Lung (tissue), 11 donors: ENCODE measurements at regions not wholly inside any gene's neighbourhood (a gene's known extent, or its start where the extent isn't known, plus 50 kb on each side); places are given as distances from the start of the nearest gene placed in this dataset.

Source experiments
- ATAC-seq: fragments of 200-7000 bp; cut with Tn5 transposase; one replicate; pipeline ENCODE4 v1.9.1; 2020; ENCODE audit warnings: moderate number of reproducible peaks; ENCODE audit not compliant: insufficient read depth, low FRiP score
- DNase-seq, 3 donors: peaks; one replicate each; pipeline ENCODE4 v3.0.0-alpha.2; 2013 to 2017
- H3K27ac ChIP-seq, 2 donors: one replicate each; pipeline ENCODE4 v1.5.1; 2013; ENCODE audit warnings: mild to moderate bottlenecking in 2 of 2, moderate library complexity in 2 of 2, control low read depth in 1 of 2, inconsistent platforms in 1 of 2, low read depth in 1 of 2, low read length in 1 of 2
- H3K27me3 ChIP-seq, 3 donors: one replicate each; pipeline ENCODE4 v1.5.1; 2013; ENCODE audit warnings: low read length in 2 of 3; ENCODE audit not compliant: control insufficient read depth in 3 of 3, insufficient read depth in 3 of 3
- H3K36me3 ChIP-seq, 4 donors: one replicate each; pipeline ENCODE4 v1.5.1; 2013; ENCODE audit warnings: low read length in 4 of 4, mild to moderate bottlenecking in 1 of 4, moderate library complexity in 1 of 4; ENCODE audit not compliant: control insufficient read depth in 4 of 4, insufficient read depth in 4 of 4
- H3K4me1 ChIP-seq, 5 donors: one replicate each; pipeline ENCODE4 v1.5.1; 2013; ENCODE audit warnings: low read length in 5 of 5, mild to moderate bottlenecking in 2 of 5, moderate library complexity in 1 of 5; ENCODE audit not compliant: control insufficient read depth in 5 of 5, insufficient read depth in 5 of 5
- H3K4me3 ChIP-seq: one replicate; pipeline ENCODE4 v1.5.1; 2013; ENCODE audit warnings: mild to moderate bottlenecking, control low read depth, moderate library complexity
- H3K9ac ChIP-seq, 2 donors: one replicate each; pipeline ENCODE4 v1.5.1; 2013; ENCODE audit warnings: low read length in 2 of 2, control low read depth in 1 of 2; ENCODE audit not compliant: insufficient read depth in 1 of 2
- H3K9me3 ChIP-seq, 4 donors: one replicate each; pipeline ENCODE4 v1.5.1; 2013; ENCODE audit warnings: low read length in 3 of 4, mild to moderate bottlenecking in 1 of 4, moderate library complexity in 1 of 4; ENCODE audit not compliant: control insufficient read depth in 4 of 4, insufficient read depth in 3 of 4
- WGBS, 2 donors: extraction: QIAGEN DNeasy Blood & Tissue Kit; methylation state at CpG; one replicate each; pipeline ENCODE4 v1.1.7; 2013; 5-methylcytosine and 5-hydroxymethylcytosine counted together
- TF ChIP-seq, protein P1 (sequence below): IDR thresholded peaks from 2 replicates; pipeline ENCODE4 v1.5.1; 2012; ENCODE audit warnings: mild to moderate bottlenecking; ENCODE audit errors: control extremely low read depth, extremely low read depth
- donor health status: control.
- donor health status: control.
- donor health status: Bipolar disorder and iron deficiency.
- donor health status: healthy.
- donor health status: DM: yes; HTN: yes; CAD: no.

DNA sequence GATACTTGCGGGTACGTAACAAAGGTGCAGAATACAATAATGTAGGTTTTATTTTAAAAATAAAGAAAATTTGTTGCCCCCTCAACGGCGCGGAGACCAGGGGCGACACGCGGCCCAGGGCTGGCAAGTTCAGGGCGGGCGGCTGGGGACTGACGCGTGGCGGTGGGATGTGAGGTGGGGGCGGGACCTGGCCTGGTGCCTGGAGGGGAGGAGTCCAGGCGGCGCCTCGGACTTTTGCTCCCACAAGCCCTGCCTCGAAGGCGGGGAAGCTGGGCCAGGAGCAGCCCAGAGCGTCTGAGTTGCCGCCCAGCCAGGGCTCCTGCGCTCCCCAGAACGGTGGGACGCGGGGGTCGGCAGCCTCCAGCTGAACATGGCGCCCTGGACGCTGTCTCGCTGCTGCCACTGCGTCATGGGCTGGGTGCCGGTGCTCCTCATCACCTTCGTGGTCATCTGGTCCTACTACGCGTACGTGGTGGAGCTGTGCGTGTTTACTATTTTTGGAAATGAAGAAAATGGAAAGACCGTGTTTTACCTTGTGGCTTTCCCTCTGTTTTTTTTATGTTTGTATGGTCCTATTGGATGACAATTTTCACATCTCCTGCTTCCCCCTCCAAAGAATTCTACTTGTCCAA, 1122.8 kb upstream of the ATXN8OS start:
- Histone ChIP-seq H3K27me3 (no peaks in the 10 kb centered on the region), H3K27ac (no peak overlapping the region), H3K4me3 (no peak overlapping the region), H3K9me3 (peaks cover 0 to 9% (median 0%) of the 10 kb centered on the region in 4 donors), H3K36me3 (no peaks in the 10 kb centered on the region), H3K9ac (no peak overlapping the region), H3K4me1 (no peaks in the 10 kb centered on the region)
- 93 to 94% methylated on average over 37 of the region's 37 CpGs for WGBS, 2 donors
- TF ChIP-seq, protein P1, sequence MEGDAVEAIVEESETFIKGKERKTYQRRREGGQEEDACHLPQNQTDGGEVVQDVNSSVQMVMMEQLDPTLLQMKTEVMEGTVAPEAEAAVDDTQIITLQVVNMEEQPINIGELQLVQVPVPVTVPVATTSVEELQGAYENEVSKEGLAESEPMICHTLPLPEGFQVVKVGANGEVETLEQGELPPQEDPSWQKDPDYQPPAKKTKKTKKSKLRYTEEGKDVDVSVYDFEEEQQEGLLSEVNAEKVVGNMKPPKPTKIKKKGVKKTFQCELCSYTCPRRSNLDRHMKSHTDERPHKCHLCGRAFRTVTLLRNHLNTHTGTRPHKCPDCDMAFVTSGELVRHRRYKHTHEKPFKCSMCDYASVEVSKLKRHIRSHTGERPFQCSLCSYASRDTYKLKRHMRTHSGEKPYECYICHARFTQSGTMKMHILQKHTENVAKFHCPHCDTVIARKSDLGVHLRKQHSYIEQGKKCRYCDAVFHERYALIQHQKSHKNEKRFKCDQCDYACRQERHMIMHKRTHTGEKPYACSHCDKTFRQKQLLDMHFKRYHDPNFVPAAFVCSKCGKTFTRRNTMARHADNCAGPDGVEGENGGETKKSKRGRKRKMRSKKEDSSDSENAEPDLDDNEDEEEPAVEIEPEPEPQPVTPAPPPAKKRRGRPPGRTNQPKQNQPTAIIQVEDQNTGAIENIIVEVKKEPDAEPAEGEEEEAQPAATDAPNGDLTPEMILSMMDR: no peak
- ATAC-seq (no peak), DNase-seq (no peak)

DNA sequence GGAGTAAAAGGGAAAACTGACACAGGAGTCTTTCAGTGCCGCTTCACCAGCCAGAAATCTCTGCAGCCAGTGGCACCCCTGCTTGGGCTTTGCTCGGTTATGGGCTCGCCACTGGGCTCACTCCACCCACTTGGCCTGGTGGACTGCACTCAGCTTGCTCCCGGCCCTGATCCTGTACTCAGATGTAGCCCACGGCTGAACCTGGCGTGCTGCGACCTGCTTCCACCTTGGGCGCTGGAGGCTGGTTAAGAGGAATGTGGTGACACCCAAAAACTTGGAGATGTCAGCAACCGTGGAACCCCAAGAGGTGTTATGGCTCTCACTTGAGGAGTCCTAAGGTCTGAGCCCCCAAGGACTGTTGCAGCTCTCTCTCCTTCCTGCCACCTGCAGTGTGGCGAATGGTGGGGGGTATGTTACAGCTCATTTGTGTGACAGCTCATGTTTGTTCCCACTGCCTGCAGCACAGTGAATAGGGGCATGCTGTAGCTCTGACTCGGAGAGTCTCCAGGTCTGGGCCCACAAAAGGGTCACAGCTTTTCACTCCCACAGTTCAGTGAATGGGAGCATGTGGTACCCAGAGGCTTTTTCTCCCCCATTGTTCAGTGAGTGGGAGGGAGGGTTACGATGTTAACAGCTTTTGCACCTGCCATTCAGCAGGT, 1124.5 kb upstream of the ATXN8OS start:
- Histone ChIP-seq H3K27me3 (no peaks in the 10 kb centered on the region), H3K36me3 (no peaks in the 10 kb centered on the region), H3K27ac (no peak overlapping the region), H3K9me3 (peaks cover 0 to 8% (median 0%) of the 10 kb centered on the region in 4 donors), H3K9ac (no peak overlapping the region), H3K4me1 (no peaks in the 10 kb centered on the region), H3K4me3 (no peak overlapping the region)
- WGBS, 2 donors: 83 to 85% methylated on average over 12 of the region's 12 CpGs
- no peak for DNase-seq
- TF ChIP-seq, protein P1: no peak
- no peak for ATAC-seq

DNA sequence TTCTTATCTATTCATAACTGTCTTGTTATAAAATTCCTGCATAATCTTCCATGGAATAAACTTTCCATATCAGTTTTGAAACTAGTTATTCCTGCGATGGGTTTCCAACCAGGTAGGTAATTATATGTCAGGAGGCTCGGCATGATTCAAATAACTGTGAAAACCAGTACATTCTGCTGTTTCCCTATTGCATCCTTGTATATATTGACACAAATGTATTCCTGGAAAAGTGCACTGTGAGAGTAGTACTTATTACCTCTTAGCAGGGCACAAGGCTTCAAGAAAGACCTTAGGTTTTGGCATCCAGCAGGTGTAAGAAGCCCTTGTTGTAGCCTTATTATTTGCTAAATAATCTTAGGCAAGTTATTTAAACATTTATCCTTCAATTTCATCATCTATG, 1131.3 kb upstream of the ATXN8OS start:
- ATAC-seq: no peak
- H3K4me3 ChIP-seq: no peak overlapping the region
- H3K27ac ChIP-seq: no peak overlapping the region
- H3K36me3 ChIP-seq: no peaks in the 10 kb centered on the region
- no peaks in the 10 kb centered on the region for H3K4me1 ChIP-seq
- TF ChIP-seq, protein P1: no peak
- WGBS, 2 donors: 67 to 89% methylated on average over 2 of the region's 2 CpGs
- DNase-seq: no peak
- H3K9me3 ChIP-seq: no peaks in the 10 kb centered on the region
- H3K9ac ChIP-seq: no peak overlapping the region
- no peaks in the 10 kb centered on the region for H3K27me3 ChIP-seq
